ENCODE measurements at regions not wholly inside any gene's neighbourhood (a gene's known extent, or its start where the extent isn't known, plus 50 kb on each side); places are given as distances from the start of the nearest gene placed in this dataset.

DNA sequence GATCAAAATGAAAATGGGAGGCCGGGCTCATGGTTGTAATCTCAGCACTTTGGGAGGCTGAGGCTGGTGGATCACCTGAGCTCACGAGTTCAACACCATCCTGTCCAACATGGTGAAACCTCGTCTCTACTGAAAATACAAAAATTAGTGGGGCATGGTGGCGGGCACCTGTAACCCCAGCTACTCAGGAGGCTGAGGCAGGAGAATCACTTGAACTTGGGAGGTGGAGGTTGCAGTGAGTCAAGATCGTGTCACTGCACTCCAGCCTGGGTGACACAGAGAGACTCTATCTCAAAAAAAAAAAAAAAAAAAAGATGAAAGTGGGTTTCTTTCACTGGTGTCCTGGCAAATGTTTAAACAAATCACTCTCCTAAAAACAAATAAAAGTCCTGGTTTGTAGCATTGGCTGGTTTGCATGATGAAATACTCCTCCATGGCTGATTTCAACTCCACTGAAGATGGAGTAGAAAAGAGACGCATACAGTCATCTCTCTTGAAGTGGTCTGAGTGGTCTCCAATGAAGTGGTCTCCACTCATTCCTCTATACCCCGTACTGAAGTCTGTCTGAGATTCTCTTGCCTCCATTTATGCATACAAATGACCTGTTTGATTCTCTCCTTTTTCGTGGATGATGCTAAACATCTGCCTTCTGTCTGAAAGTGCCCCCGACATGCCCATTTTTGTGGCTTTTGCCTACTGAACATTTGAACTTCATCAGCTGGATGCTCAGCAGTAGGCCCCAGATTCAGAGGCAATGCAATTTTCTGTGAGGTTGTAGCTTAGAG is 153.0 kb upstream of the FAM20A start:
- TF ChIP-seq, protein P1, sequence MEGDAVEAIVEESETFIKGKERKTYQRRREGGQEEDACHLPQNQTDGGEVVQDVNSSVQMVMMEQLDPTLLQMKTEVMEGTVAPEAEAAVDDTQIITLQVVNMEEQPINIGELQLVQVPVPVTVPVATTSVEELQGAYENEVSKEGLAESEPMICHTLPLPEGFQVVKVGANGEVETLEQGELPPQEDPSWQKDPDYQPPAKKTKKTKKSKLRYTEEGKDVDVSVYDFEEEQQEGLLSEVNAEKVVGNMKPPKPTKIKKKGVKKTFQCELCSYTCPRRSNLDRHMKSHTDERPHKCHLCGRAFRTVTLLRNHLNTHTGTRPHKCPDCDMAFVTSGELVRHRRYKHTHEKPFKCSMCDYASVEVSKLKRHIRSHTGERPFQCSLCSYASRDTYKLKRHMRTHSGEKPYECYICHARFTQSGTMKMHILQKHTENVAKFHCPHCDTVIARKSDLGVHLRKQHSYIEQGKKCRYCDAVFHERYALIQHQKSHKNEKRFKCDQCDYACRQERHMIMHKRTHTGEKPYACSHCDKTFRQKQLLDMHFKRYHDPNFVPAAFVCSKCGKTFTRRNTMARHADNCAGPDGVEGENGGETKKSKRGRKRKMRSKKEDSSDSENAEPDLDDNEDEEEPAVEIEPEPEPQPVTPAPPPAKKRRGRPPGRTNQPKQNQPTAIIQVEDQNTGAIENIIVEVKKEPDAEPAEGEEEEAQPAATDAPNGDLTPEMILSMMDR (IDR thresholded peaks at IDR 0.05; ENCODE audit: insufficient read depth, low read length, poor library complexity, severe bottlenecking) = no peak
- no peak for DNase-seq (ENCODE audit: low read depth)
- Histone ChIP-seq H3K4me3 (ENCODE audit: low read depth, low read length) (no peak overlapping the region), H3K27me3 (ENCODE audit: control insufficient read depth, insufficient read depth, low read length) (no peaks in the 10 kb centered on the region), H3K36me3 (ENCODE audit: control insufficient read depth, insufficient read depth, low read length) (no peaks in the 10 kb centered on the region)

DNA sequence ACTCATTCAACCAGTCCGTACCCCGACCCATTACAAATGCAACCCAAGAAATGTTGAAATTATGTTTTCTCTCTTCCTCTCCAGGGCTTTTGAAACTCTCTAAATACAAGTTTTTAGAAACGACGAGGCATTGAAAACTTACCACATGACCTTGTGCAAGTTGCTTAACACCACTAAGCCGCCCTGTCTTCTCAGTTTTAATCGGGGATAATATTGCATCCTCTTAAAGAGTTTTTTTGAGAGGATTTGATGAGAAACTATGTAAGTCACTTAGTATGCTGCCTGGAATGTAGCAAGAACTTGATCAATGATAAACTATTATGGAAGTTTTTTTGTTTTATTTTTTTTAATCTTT is 149.0 kb upstream of the FAM20A start:
- no peak overlapping the region for H3K4me3 ChIP-seq (ENCODE audit: low read depth, low read length)
- TF ChIP-seq, protein P1 (IDR thresholded peaks at IDR 0.05; ENCODE audit: insufficient read depth, low read length, poor library complexity, severe bottlenecking) = no peak
- no peaks in the 10 kb centered on the region for H3K27me3 ChIP-seq (ENCODE audit: control insufficient read depth, insufficient read depth, low read length)
- no peaks in the 10 kb centered on the region for H3K36me3 ChIP-seq (ENCODE audit: control insufficient read depth, insufficient read depth, low read length)
- DNase-seq (ENCODE audit: low read depth) = no peak

DNA sequence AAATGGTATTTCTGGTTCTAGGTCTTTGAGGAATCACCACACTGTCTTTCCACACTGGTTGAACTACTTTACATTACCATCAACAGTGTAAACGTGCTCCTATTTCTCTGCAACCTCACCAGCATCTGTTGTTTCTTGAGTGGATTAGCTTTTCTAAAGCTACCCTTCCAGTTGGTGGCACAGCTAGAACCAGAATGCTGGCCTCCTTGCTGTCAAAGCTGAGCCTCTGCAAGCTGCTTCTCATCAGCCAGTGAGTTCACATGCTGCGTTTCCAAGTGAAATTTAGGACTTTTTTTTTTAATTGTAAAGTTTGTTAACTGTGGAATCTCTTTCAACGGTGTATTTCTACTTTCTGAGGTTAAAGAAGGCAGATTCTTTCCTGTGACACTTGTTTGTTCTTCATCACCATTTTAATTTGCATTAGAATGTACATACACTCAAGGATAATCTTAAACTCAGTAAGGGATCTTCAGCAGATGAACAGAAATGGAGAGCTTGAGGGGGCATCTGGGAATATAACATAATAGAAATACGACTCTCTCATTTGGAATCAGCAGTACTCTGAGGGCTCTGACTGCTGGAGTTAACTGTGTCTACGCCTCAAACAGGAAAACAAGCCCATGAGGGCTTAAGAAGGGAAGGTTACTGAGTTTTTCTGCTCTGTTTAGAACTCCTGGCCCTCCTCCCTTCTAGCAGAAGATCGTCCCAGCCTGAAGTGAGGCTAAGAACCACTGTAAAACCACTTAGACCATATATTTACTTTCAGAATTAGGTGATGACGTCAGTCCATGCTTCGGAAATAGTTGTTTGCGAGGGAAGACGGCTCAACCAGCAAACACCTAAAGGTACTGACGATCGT is 148.4 kb upstream of the FAM20A start:
- Histone ChIP-seq H3K36me3 (ENCODE audit: control insufficient read depth, insufficient read depth, low read length) (no peaks in the 10 kb centered on the region), H3K27me3 (ENCODE audit: control insufficient read depth, insufficient read depth, low read length) (no peaks in the 10 kb centered on the region), H3K4me3 (ENCODE audit: low read depth, low read length) (no peak overlapping the region)
- TF ChIP-seq, protein P1 (IDR thresholded peaks at IDR 0.05; ENCODE audit: insufficient read depth, low read length, poor library complexity, severe bottlenecking) = no peak
- DNase-seq (ENCODE audit: low read depth) = no peak

DNA sequence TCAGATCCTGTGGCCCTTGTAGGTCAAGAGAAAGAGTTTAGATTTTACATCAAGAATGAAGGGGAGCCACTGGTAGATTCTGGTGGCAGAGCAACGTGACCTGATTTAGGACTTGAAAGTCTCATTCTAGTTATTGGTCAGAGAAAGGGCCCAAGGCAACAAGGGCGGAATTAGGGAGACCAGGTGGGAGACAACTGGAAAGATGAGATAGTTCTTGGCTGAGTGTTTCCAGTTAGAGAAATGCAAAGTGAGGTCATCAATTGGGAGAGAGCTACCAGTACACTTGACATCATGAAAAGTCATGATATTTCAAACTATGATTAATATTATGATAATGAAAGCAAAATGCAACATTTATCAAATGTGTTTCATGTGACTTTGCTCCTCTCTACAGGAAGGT is 147.2 kb upstream of the FAM20A start:
- Histone ChIP-seq H3K36me3 (ENCODE audit: control insufficient read depth, insufficient read depth, low read length) (no peaks in the 10 kb centered on the region), H3K4me3 (ENCODE audit: low read depth, low read length) (no peak overlapping the region), H3K27me3 (ENCODE audit: control insufficient read depth, insufficient read depth, low read length) (no peaks in the 10 kb centered on the region)
- TF ChIP-seq, protein P1 (IDR thresholded peaks at IDR 0.05; ENCODE audit: insufficient read depth, low read length, poor library complexity, severe bottlenecking) = no peak
- DNase-seq (ENCODE audit: low read depth) = no peak

DNA sequence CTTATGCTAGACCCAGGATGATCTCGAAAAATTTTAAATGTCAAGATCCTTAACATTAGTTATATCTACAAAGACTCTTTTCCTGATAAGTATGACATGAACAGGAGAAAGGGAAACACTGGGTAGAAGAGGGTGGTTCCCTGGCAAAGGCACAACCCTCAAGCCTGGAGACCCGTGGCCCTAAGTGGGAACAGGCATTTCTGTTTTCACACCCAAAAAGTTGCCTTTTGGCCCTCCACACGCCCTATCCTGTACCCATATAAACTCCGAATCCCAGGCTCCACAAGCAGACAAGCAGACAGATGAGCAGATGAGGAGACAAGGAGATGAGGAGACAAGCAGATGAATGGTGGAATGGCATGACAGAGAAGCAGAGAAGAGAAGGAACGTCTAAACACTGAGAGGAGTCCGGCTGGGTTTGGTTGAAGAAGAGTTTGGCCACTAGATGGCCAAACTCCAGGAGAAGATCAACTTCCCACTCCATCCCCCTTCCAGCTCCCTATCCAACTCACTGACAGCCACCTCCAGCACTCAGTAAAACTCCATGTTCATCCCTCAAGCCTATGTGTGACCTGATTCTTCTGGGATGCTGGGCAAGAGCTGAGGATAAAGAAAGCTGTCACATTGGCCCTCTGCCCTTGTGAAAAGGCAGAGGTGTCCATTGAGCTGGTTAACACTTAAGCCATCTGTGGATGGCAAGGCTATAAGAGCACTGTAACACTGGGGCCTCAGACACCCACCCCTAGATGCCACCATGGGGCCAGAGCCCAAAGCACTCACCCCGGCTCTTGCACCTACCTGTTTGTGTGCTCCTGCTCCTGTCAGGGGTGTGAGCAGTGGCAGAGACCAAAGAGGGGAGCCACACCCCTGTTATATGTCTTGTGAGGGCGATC is 139.6 kb upstream of the FAM20A start:
- TF ChIP-seq, protein P1 (IDR thresholded peaks at IDR 0.05; ENCODE audit: insufficient read depth, low read length, poor library complexity, severe bottlenecking) = no peak

More for the DNA sequence above, 139.6 kb upstream of the FAM20A start:
- Histone ChIP-seq H3K36me3 (ENCODE audit: control insufficient read depth, insufficient read depth, low read length) (no peaks in the 10 kb centered on the region), H3K27me3 (ENCODE audit: control insufficient read depth, insufficient read depth, low read length) (no peaks in the 10 kb centered on the region), H3K4me3 (ENCODE audit: low read depth, low read length) (no peak overlapping the region)
- no peak for DNase-seq (ENCODE audit: low read depth)

All from kidney epithelial cell (primary cell).